HG03558 (cell line): ENCODE measurements at regions not wholly inside any gene's neighbourhood (a gene's known extent, or its start where the extent isn't known, plus 50 kb on each side); places are given as distances from the start of the nearest gene placed in this dataset.
"Not testable (repeated sequence)": the region's sequence is repeated elsewhere in the genome, so short reads cannot be mapped to it uniquely, and the experiment has no call there.

ENCODE experiments used
- ATAC-seq: cut with Tn5 transposase; IDR thresholded peaks from one replicate; pipeline ENCODE4 v1.9.1; 2021; ENCODE audit warnings: moderate number of reproducible peaks; ENCODE audit not compliant: unreplicated experiment; ENCODE audit errors: extremely low read depth

- not testable (repeated sequence) for ATAC-seq
These were observed 211.9 kb downstream of the BCAS1 start for GRCh38 chr20:53858516-53858915.

DNA sequence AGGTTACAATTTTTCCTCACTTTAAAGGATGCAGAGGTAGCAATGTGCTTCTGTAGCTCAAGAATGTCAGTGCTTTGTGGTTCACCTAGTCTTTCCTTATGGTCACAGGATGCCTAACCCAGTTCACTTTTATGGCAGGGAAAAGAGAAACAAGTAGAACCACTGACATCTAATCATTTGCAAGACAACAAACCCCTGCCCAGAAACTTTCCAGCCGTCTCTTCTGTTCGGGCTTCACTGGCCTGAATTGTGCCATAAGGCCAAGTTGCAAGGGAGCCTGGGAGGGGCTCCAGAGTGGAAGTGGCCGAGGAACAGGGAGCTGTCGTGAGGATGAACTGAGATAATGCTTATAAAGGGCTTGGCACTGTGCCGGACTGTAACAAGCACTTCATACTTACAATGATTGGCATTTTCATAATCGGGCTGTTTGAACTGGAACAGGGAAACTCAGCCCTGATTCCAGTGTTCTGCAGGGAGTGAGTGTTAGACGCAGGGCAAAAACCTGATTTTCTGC lies 212.6 kb downstream of the BCAS1 start:
- no peak for ATAC-seq

GRCh38 chr20:53856300-53857295 lies 213.8 kb downstream of the BCAS1 start:
- no peak for ATAC-seq

DNA sequence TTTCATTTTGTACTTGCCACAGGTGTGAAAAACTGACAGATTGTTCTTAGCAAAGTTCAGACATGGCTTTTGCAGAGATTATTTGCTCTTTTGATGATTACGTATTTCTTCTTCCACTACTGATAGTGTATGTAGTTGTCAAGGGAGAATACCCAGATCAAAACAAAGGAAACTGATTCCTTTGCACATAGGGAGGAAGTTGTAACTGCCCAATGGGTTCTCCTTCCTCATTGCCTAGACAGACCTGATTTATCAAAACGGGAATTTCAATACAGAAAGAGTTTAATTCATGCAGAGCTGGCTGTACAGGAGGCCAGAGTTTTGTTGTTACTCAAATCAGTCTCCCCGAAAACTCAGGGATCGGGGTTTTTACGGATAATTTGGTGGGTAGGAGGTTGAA lies 214.7 kb downstream of the BCAS1 start:
- no peak for ATAC-seq

GRCh38 chr20:53854609-53854926 lies 215.8 kb downstream of the BCAS1 start:
- ATAC-seq: not testable (repeated sequence)

DNA sequence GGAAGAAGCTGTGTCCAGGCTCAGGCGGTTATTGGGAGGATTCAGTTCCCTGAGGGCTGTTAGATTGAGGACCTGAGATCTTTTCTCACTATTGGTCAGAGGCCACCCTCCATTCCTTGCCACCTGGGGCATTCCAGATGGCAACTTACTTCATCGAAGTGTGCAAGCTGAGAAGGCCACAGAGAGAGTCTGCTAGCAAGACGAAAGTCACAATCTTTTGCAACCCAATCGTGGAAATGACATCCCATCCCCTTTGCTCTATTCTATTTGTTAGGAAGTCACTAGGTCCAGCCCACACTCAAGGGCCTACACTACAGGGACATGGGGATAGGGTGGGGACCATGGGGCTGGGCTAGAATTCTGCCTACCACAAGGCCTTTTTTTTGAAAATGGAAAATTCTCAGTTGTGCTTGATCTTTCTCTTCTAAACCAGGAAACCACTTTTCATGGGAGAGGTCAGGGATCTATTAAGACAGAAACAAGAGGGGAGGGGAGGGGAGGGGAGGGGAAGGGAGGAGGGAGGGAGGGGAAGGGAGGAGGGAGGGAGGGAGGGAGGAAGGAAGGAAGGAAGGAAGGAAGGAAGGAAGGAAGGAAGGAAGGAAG lies 217.2 kb downstream of the BCAS1 start:
- no peak for ATAC-seq

- ATAC-seq: no peak
These were observed 217.7 kb downstream of the BCAS1 start for GRCh38 chr20:53852691-53853090.

- ATAC-seq: no peak
These were observed 218.4 kb downstream of the BCAS1 start for GRCh38 chr20:53852014-53852413.

GRCh38 chr20:53850319-53850718 lies 220.1 kb downstream of the BCAS1 start:
- no peak for ATAC-seq

DNA sequence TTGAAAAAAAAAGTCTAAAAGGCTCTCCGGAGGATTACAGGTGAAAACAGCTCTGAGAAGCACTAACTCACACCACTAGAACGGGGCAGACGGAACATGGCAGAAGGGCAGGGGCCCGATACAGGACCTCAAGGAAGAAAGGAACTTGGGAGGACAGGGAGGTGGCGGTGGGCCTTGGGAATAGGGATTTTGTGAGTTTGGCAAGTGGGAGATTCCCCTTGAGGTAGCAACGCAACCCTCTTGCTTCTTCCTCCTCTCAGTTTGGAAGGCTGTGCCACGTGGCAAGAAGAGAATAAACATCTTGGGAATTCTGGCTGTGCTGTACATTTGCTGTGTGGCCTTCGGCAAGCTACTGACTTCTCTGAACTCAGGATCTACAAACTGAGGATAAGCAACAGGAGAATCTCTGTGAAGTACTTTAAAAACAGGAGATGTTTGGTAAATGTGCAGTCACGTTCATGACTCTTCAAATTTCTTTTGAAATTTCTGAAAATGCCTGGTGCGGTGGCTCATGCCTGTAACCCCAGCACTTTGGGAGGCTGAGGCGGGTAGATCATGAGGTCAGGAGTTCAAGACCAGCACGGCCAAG lies 220.8 kb downstream of the BCAS1 start:
- ATAC-seq: no peak

DNA sequence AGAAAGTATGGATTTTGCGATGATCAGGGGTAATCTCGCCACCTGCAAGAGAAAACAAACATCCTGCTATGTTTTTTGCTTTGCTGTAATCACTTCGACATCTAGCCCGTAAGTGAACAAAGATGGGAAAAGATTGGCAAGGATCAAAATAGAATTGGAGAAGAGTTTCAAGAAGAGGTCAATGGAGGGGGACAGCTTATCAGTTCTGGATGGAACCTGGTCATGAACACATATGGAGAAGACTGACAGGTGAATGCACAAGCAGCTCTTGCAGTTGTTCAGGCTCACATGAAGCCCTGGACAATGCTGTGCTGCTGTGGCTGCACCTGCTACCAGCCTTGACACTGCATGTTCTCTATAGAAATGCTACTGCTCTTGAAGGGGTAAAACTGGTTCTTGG lies 222.1 kb downstream of the BCAS1 start:
- ATAC-seq: no peak

- no peak for ATAC-seq
These were observed 222.6 kb downstream of the BCAS1 start for GRCh38 chr20:53847837-53848170.

DNA sequence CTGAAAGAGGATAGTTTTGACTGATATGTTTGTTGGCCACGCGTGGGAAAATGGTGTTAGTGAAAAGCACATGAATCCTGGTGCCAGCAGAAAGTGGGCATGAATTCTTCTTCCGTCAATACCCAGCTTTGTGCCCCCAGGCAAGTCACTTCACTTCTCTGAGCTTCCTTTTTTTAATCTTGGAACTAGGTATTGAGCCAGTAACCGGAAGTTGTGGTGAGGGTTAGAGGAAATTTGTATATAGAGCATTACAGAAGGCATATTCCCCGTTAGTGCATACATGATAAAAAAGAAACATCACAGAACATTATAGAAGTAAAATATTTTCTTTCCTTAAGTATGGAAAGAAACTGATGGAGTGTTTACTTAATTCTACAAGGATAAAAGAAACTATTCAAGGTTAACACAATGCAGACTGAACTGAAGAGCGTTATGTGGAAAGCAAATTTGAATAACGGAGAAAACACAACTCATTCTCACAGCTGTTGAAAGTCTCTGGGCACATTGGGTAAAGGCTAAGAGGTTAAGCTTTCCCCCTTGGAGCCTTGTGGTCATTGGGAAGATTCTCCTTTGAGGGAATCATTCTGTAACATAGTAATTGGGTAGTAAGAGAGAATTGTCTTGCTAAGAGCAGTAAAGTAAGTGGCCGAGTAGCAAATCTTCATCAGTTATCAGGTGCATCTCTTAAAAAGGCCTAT lies 223.1 kb downstream of the BCAS1 start:
- no peak for ATAC-seq

- ATAC-seq: no peak
These were observed 223.8 kb downstream of the BCAS1 start for GRCh38 chr20:53846640-53847039.

- ATAC-seq: no peak
These were observed 224.4 kb downstream of the BCAS1 start for GRCh38 chr20:53845980-53846379.

- no peak for ATAC-seq
These were observed 226.1 kb downstream of the BCAS1 start for GRCh38 chr20:53844259-53844658.

DNA sequence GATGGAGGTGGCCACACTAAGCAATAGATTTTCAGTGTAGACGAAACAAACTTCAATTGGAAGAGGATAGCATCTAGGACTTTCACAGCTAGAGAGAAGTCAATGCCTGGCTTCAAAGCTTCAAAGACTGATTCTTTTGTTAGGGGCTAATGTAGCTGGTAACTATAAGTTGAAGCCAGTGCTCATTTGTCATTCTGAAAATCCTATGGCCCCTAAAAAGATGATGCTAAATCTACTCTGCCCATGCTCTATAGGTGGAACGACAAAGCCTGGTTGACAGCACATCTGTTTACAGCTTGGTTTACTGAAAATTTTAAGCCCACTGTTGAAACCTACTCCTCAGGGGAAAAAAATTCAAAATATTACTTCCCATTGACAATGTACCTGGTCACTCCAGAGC lies 226.7 kb downstream of the BCAS1 start:
- ATAC-seq: no peak

DNA sequence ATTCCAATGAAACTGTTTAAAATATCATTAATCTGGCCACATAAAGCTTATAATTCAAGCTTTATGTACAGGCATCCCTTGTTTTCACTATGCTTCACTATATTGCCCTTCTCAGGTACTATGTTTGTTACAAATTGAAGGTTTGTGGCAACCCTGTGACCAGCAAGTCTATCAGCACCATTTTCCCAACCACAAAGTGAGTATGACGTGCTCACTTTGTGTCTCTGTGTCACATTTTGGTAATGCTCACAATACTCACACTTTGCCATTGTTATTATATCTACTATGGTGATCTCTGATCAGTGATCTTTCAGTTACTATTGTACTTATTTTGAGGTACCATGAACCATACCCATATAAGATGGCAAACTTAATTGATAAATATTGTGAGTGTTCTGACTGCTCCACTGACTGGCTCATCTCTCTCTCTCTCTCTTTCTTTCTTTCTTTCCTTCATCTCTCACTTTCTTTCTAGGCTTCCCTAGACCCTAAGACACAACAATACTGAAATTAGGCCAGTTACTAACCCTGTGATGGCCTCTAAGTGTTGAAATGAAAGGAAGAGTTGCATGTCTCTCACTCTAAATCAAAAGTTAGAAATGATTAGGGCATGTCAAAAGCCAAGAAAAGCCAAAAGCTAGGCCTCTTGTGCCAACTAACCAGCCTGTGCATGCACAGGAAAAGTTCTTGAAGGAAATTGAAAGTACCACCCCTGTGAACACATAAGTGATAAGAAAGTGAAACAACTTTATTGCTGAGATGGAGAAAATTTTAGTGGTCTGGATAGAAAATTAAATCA lies 227.9 kb downstream of the BCAS1 start:
- ATAC-seq: no peak

DNA sequence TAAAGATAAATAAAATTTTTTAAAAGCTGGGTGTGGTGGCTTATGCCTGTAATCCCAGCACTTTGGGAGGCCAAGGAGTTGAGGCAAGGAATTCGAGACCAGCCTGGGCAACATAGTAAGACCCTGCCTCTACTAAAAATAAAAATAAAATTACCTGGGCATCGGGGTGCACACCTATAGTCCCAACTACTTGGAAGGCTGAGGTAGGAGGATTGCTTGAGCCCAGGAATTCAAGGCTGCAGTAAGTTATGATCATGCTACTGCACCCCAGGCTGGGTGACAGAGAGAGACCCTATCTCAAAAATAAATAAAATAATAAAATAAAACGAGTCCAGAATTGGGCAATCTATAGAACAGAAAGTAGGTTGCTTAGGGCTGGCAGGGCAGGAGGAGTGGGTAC lies 228.7 kb downstream of the BCAS1 start:
- ATAC-seq: no peak

- no peak for ATAC-seq
These were observed 229.9 kb downstream of the BCAS1 start for GRCh38 chr20:53840532-53840931.
